Tibial nerve (tissue), 3 donors: ENCODE measurements at regions not wholly inside any gene's neighbourhood (a gene's known extent, or its start where the extent isn't known, plus 50 kb on each side); places are given as distances from the start of the nearest gene placed in this dataset.

Experiments
- POLR2A ChIP-seq, 2 donors: fragments of 450-650 bp; IDR thresholded peaks; one replicate each; pipeline ENCODE4 v1.6.1; 2017; ENCODE audit warnings: antibody characterized with exemption in 2 of 2, mild to moderate bottlenecking in 2 of 2, moderate library complexity in 2 of 2
- TF ChIP-seq, protein P1 (sequence below), 5 experiments: fragments of 200-600 bp in 3 of 5; fragments of 450-650 bp in 2 of 5; sonication (generic) in 3 of 5; IDR thresholded peaks; one replicate each; pipeline ENCODE4 v1.5.1; 2016 to 2019; ENCODE audit warnings: antibody characterized with exemption in 5 of 5, mild to moderate bottlenecking in 3 of 5, moderate library complexity in 2 of 5

DNA sequence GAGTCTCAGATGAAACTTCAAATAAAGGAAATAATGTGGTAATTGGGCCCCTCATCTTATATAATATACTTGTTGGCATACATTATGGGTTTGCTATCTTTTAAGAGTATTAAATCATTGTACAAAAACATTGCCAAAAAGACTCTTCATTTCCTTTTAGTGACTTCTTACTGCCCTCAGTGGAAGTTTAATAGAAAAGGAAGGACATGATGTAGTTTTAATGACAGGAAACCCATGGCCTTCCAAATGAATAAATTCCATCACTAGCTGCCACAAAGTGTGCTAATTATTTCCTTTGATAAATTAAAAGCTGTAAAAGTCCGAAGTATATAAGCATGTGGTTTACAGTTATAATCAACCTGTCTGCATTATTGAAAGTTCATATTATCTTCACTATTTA lies 350.9 kb upstream of the HAND2 start:
- TF ChIP-seq, protein P1, sequence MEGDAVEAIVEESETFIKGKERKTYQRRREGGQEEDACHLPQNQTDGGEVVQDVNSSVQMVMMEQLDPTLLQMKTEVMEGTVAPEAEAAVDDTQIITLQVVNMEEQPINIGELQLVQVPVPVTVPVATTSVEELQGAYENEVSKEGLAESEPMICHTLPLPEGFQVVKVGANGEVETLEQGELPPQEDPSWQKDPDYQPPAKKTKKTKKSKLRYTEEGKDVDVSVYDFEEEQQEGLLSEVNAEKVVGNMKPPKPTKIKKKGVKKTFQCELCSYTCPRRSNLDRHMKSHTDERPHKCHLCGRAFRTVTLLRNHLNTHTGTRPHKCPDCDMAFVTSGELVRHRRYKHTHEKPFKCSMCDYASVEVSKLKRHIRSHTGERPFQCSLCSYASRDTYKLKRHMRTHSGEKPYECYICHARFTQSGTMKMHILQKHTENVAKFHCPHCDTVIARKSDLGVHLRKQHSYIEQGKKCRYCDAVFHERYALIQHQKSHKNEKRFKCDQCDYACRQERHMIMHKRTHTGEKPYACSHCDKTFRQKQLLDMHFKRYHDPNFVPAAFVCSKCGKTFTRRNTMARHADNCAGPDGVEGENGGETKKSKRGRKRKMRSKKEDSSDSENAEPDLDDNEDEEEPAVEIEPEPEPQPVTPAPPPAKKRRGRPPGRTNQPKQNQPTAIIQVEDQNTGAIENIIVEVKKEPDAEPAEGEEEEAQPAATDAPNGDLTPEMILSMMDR (IDR thresholded peaks at IDR 0.05), result no peak
- TF ChIP-seq POLR2A (IDR thresholded peaks at IDR 0.05), result no peak
